H9 (cell line): ENCODE measurements at regions not wholly inside any gene's neighbourhood (a gene's known extent, or its start where the extent isn't known, plus 50 kb on each side); places are given as distances from the start of the nearest gene placed in this dataset.

Source experiments
- DNase-seq: peaks from one replicate; pipeline ENCODE4 v3.0.0-alpha.2; 2017
- H2AFZ ChIP-seq: one replicate; pipeline ENCODE4 v1.6.1; 2013; ENCODE audit warnings: mild to moderate bottlenecking, low read length, control low read depth, moderate library complexity
- H2AK5ac ChIP-seq: 2 replicates; pipeline ENCODE4 v1.6.1; 2013; ENCODE audit warnings: low read length, control low read depth, mixed read lengths; ENCODE audit not compliant: insufficient read length
- H2BK120ac ChIP-seq: one replicate; pipeline ENCODE4 v1.6.1; 2013; ENCODE audit warnings: low read depth, mild to moderate bottlenecking, low read length, control low read depth, inconsistent platforms; ENCODE audit not compliant: poor library complexity, severe bottlenecking
- H2BK12ac ChIP-seq: 2 replicates; pipeline ENCODE4 v1.6.1; 2013; ENCODE audit warnings: low read length, control low read depth, mixed read lengths, low read depth; ENCODE audit not compliant: insufficient read length
- H2BK15ac ChIP-seq: 2 replicates; pipeline ENCODE4 v1.6.1; 2013; ENCODE audit warnings: low read depth, low read length, control low read depth
- H2BK20ac ChIP-seq: one replicate; pipeline ENCODE4 v1.6.1; 2013; ENCODE audit warnings: low read depth, mild to moderate bottlenecking, low read length, control low read depth, inconsistent platforms; ENCODE audit not compliant: poor library complexity, severe bottlenecking
- H2BK5ac ChIP-seq: 2 replicates; pipeline ENCODE4 v1.6.1; 2013; ENCODE audit warnings: low read length, control low read depth, mixed read lengths; ENCODE audit not compliant: insufficient read length
- H3K14ac ChIP-seq: 2 replicates; pipeline ENCODE4 v1.6.1; 2013; ENCODE audit warnings: low read length, control low read depth; ENCODE audit not compliant: insufficient read depth
- H3K18ac ChIP-seq: 2 replicates; pipeline ENCODE4 v1.6.1; 2013; ENCODE audit warnings: low read depth, mild to moderate bottlenecking, mixed read lengths, low read length, control low read depth; ENCODE audit not compliant: insufficient read length
- H3K23ac ChIP-seq: 2 replicates; pipeline ENCODE4 v1.6.1; 2013; ENCODE audit warnings: low read length, control low read depth, mixed read lengths, low read depth; ENCODE audit not compliant: insufficient read length
- H3K23me2 ChIP-seq: 2 replicates; pipeline ENCODE4 v1.6.1; 2013; ENCODE audit warnings: low read depth, mild to moderate bottlenecking, mixed read lengths, low read length, control low read depth; ENCODE audit not compliant: insufficient read length, poor library complexity, severe bottlenecking
- H3K27ac ChIP-seq: 2 replicates; pipeline ENCODE4 v1.5.1; 2013; ENCODE audit warnings: low read length, control low read depth, mixed read lengths, low read depth; ENCODE audit not compliant: insufficient read length
- H3K27me3 ChIP-seq: 2 replicates; pipeline ENCODE4 v1.6.1; 2013; ENCODE audit warnings: low read length, control low read depth, inconsistent platforms; ENCODE audit not compliant: insufficient read depth
- H3K4ac ChIP-seq: 2 replicates; pipeline ENCODE4 v1.6.1; 2013; ENCODE audit warnings: low read depth, mild to moderate bottlenecking, control low read depth, inconsistent platforms, low read length, moderate library complexity
- H3K4me1 ChIP-seq: 2 replicates; pipeline ENCODE4 v1.6.1; 2013; ENCODE audit warnings: low read length, control low read depth, inconsistent platforms; ENCODE audit not compliant: insufficient read depth
- H3K4me2 ChIP-seq: 2 replicates; pipeline ENCODE4 v1.6.1; 2013; ENCODE audit warnings: low read length, control low read depth, mixed read lengths; ENCODE audit not compliant: insufficient read length, insufficient read depth
- H3K56ac ChIP-seq: 2 replicates; pipeline ENCODE4 v1.6.1; 2013; ENCODE audit warnings: low read depth, mild to moderate bottlenecking, mixed read lengths, low read length, control low read depth; ENCODE audit not compliant: insufficient read length
- H3K79me1 ChIP-seq: 2 replicates; pipeline ENCODE4 v1.6.1; 2013; ENCODE audit warnings: low read depth, mild to moderate bottlenecking, moderate library complexity, low read length, control low read depth, inconsistent platforms; ENCODE audit not compliant: insufficient read depth, poor library complexity, severe bottlenecking
- H3K79me2 ChIP-seq: 2 replicates; pipeline ENCODE4 v1.6.1; 2013; ENCODE audit warnings: low read length, control low read depth, inconsistent platforms; ENCODE audit not compliant: insufficient read depth
- H3K9ac ChIP-seq: 2 replicates; pipeline ENCODE4 v1.6.1; 2013; ENCODE audit warnings: low read length, control low read depth, mixed read lengths; ENCODE audit not compliant: insufficient read length; ENCODE audit errors: extremely low read depth
- H3K9me3 ChIP-seq: one replicate; pipeline ENCODE4 v1.6.1; 2013; ENCODE audit warnings: low read depth, low read length, inconsistent platforms; ENCODE audit not compliant: control insufficient read depth
- H3T11ph ChIP-seq: one replicate; pipeline ENCODE4 v1.6.1; 2013; ENCODE audit warnings: mild to moderate bottlenecking, low read length, control low read depth, inconsistent platforms
- H4K20me1 ChIP-seq: one replicate; pipeline ENCODE4 v1.6.1; 2013; ENCODE audit not compliant: control insufficient read depth, insufficient read length, insufficient read depth
- H4K5ac ChIP-seq: 2 replicates; pipeline ENCODE4 v1.6.1; 2013; ENCODE audit warnings: low read depth, mild to moderate bottlenecking, mixed read lengths, low read length, control low read depth; ENCODE audit not compliant: insufficient read length
- H4K8ac ChIP-seq: replicated peaks from 2 replicates; pipeline ENCODE4 v1.6.1; 2013; ENCODE audit warnings: low read length, control low read depth, mixed read lengths, low read depth; ENCODE audit not compliant: insufficient read length
- H4K91ac ChIP-seq: 2 replicates; pipeline ENCODE4 v1.6.1; 2013; ENCODE audit warnings: low read depth, mild to moderate bottlenecking, moderate library complexity, mixed read lengths, low read length, control low read depth; ENCODE audit not compliant: insufficient read length
- H3K27ac Mint-ChIP-seq, 3 experiments: 2 replicates in 2 of 3; 3 replicates in 1 of 3; pipeline ENCODE4 v1.8.0; 2020 to 2021; ENCODE audit warnings: mixed read lengths in 3 of 3, mild to moderate bottlenecking in 1 of 3, moderate library complexity in 1 of 3
- H3K27me3 Mint-ChIP-seq: 2 replicates; pipeline ENCODE4 v1.8.0; 2021; ENCODE audit warnings: low read depth, mild to moderate bottlenecking, moderate library complexity, mixed read lengths
- H3K36me3 Mint-ChIP-seq, 3 experiments: 2 replicates in 2 of 3; 3 replicates in 1 of 3; pipeline ENCODE4 v1.8.0; 2020 to 2021; ENCODE audit warnings: low read depth in 3 of 3, mixed read lengths in 3 of 3; ENCODE audit not compliant: insufficient read depth in 1 of 3
- H3K4me1 Mint-ChIP-seq, 2 experiments: 2 replicates each; pipeline ENCODE4 v1.8.0; 2020; ENCODE audit warnings: mixed read lengths in 2 of 2
- H3K4me3 Mint-ChIP-seq, 2 experiments: 2 replicates in 1 of 2; 3 replicates in 1 of 2; pipeline ENCODE4 v1.8.0; 2020 to 2021; ENCODE audit warnings: mild to moderate bottlenecking in 2 of 2, mixed read lengths in 2 of 2, moderate library complexity in 1 of 2
- H3K9me3 Mint-ChIP-seq, 2 experiments: 2 replicates in 1 of 2; 3 replicates in 1 of 2; pipeline ENCODE4 v1.8.0; 2020; ENCODE audit warnings: mild to moderate bottlenecking in 2 of 2, mixed read lengths in 2 of 2, moderate library complexity in 1 of 2
- WGBS: extraction: QIAGEN DNeasy Blood & Tissue Kit; methylation state at CpG from one replicate; pipeline ENCODE4 v1.1.7; 2013; ENCODE audit warnings: missing lambda C conversion rate, low lambda C conversion rate, mixed read lengths; ENCODE audit not compliant: insufficient read length; ENCODE audit errors: extremely low coverage; 5-methylcytosine and 5-hydroxymethylcytosine counted together
- TF ChIP-seq, protein P1 (sequence below): fragments of 200-600 bp; sonication (generic); conservative IDR thresholded peaks from 3 replicates; pipeline ENCODE4 v1.8.0; 2021; ENCODE audit warnings: antibody characterized with exemption, mild to moderate bottlenecking

DNA sequence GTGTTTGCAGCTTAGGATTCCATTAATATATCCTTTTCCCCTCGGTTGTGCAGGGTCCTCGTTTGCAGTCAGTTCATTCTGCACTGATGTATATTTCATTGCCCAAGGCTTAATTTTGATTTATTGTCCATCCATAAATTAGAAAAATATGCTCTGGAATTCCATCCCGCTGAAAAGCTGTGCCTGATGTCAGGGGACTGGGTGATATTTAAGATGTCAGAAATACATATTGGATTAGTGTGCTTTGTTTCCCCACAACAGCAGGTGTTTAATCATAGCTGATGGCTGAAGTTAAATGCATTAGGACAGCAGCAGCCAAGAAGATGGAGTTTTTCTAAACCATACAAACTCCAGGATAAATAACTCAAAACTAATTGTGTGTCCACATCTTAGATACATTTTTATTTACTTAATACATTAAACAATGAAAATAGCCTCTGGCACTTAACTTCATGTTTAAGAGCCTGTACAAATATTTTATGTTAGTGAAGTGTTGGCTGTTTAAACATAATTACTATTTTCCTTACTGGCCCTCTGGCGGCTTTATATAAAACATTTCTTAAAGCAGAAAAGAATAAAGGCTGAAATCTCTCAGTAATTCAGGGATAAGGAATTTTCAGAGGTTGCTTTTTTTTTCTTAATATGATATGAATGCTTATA lies 170.4 kb upstream of the TBCA start:
- TF ChIP-seq, protein P1, sequence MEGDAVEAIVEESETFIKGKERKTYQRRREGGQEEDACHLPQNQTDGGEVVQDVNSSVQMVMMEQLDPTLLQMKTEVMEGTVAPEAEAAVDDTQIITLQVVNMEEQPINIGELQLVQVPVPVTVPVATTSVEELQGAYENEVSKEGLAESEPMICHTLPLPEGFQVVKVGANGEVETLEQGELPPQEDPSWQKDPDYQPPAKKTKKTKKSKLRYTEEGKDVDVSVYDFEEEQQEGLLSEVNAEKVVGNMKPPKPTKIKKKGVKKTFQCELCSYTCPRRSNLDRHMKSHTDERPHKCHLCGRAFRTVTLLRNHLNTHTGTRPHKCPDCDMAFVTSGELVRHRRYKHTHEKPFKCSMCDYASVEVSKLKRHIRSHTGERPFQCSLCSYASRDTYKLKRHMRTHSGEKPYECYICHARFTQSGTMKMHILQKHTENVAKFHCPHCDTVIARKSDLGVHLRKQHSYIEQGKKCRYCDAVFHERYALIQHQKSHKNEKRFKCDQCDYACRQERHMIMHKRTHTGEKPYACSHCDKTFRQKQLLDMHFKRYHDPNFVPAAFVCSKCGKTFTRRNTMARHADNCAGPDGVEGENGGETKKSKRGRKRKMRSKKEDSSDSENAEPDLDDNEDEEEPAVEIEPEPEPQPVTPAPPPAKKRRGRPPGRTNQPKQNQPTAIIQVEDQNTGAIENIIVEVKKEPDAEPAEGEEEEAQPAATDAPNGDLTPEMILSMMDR: no peak
- H3K27ac Mint-ChIP-seq: no peak overlapping the region
- no peak overlapping the region for H3K27ac ChIP-seq
- H3K9me3 ChIP-seq: no peaks in the 10 kb centered on the region
- no peak overlapping the region for H3K23ac ChIP-seq
- DNase-seq: no peak
- H3K9ac ChIP-seq: no peak overlapping the region
- H2AK5ac ChIP-seq: no peak overlapping the region
- H2BK15ac ChIP-seq: no peak overlapping the region
- no peaks in the 10 kb centered on the region for H3K79me1 ChIP-seq
- H3K18ac ChIP-seq: no peak overlapping the region
- H2BK12ac ChIP-seq: no peak overlapping the region
- no peak overlapping the region for H3K56ac ChIP-seq
- peaks cover 79% of the 10 kb centered on the region for H3K27me3 Mint-ChIP-seq
- no peak overlapping the region for H4K91ac ChIP-seq
- no peak overlapping the region for H4K8ac ChIP-seq
- no peaks in the 10 kb centered on the region for H3K23me2 ChIP-seq
- no peaks in the 10 kb centered on the region for H3K27me3 ChIP-seq
- H4K5ac ChIP-seq: no peak overlapping the region
- no peak overlapping the region for H3K4me2 ChIP-seq
- no peaks in the 10 kb centered on the region for H3K36me3 Mint-ChIP-seq
- H3K4ac ChIP-seq: no peak overlapping the region
- H3K4me1 Mint-ChIP-seq: no peaks in the 10 kb centered on the region
- no peak overlapping the region for H3T11ph ChIP-seq
- H2AFZ ChIP-seq: no peak overlapping the region
- H2BK5ac ChIP-seq: no peak overlapping the region
- WGBS: no CpG with 5 or more reads among the region's 4 CpGs
- no peaks in the 10 kb centered on the region for H3K9me3 Mint-ChIP-seq
- no peak overlapping the region for H3K4me3 Mint-ChIP-seq
- H2BK120ac ChIP-seq: no peak overlapping the region
- H3K14ac ChIP-seq: no peak overlapping the region
- no peak overlapping the region for H2BK20ac ChIP-seq
- H3K79me2 ChIP-seq: no peaks in the 10 kb centered on the region
- no peaks in the 10 kb centered on the region for H3K4me1 ChIP-seq
- H4K20me1 ChIP-seq: no peaks in the 10 kb centered on the region
